Testis (tissue), 2 donors: ENCODE measurements at regions not wholly inside any gene's neighbourhood (a gene's known extent, or its start where the extent isn't known, plus 50 kb on each side); places are given as distances from the start of the nearest gene placed in this dataset.

Source experiments
- POLR2A ChIP-seq: fragments of 450-650 bp; IDR thresholded peaks from one replicate; pipeline ENCODE4 v1.6.1; 2017; ENCODE audit warnings: antibody characterized with exemption, mild to moderate bottlenecking, moderate library complexity
- TF ChIP-seq, protein P1 (sequence below), 3 experiments: fragments of 450-650 bp in 2 of 3; fragments of 200-600 bp in 1 of 3; sonication (generic) in 1 of 3; IDR thresholded peaks; one replicate each; pipeline ENCODE4 v1.5.1; 2016 to 2019; ENCODE audit warnings: antibody characterized with exemption in 3 of 3, mild to moderate bottlenecking in 2 of 3, moderate library complexity in 1 of 3

- TF ChIP-seq, protein P1, sequence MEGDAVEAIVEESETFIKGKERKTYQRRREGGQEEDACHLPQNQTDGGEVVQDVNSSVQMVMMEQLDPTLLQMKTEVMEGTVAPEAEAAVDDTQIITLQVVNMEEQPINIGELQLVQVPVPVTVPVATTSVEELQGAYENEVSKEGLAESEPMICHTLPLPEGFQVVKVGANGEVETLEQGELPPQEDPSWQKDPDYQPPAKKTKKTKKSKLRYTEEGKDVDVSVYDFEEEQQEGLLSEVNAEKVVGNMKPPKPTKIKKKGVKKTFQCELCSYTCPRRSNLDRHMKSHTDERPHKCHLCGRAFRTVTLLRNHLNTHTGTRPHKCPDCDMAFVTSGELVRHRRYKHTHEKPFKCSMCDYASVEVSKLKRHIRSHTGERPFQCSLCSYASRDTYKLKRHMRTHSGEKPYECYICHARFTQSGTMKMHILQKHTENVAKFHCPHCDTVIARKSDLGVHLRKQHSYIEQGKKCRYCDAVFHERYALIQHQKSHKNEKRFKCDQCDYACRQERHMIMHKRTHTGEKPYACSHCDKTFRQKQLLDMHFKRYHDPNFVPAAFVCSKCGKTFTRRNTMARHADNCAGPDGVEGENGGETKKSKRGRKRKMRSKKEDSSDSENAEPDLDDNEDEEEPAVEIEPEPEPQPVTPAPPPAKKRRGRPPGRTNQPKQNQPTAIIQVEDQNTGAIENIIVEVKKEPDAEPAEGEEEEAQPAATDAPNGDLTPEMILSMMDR (IDR thresholded peaks at IDR 0.05), result no peak
- TF ChIP-seq POLR2A, result no peak
Measured at GRCh38 chr15:38672814-38673670, 108.4 kb upstream of the RASGRP1 start.
